ENCODE measurements at regions not wholly inside any gene's neighbourhood (a gene's known extent, or its start where the extent isn't known, plus 50 kb on each side); places are given as distances from the start of the nearest gene placed in this dataset.

DNA sequence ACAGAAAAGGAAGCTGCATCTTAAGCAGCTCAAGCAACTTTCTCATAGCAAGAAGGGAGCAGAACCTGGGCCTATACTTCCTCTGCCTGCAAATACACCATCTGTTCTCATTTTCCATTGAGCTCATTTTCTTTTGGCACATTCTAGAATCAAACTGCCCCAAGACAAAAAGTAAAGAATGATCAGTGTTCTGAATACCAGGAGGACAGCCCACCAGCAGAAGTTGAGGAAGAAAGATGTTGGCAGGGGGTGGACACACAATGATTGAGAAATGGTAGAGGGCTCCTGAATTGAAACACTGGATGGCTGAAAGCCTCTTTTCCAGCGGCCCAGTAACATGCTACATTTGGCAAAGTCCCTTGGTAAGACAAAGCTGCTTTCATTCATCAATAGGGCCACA lies 171.8 kb downstream of the MED10 start:
- TF ChIP-seq CTCF (IDR thresholded peaks at IDR 0.05) (no peak), POLR2A (IDR thresholded peaks at IDR 0.05) (no peak)

Data from adrenal gland (tissue), 5 donors.